ENCODE measurements at regions not wholly inside any gene's neighbourhood (a gene's known extent, or its start where the extent isn't known, plus 50 kb on each side); places are given as distances from the start of the nearest gene placed in this dataset.

DNA sequence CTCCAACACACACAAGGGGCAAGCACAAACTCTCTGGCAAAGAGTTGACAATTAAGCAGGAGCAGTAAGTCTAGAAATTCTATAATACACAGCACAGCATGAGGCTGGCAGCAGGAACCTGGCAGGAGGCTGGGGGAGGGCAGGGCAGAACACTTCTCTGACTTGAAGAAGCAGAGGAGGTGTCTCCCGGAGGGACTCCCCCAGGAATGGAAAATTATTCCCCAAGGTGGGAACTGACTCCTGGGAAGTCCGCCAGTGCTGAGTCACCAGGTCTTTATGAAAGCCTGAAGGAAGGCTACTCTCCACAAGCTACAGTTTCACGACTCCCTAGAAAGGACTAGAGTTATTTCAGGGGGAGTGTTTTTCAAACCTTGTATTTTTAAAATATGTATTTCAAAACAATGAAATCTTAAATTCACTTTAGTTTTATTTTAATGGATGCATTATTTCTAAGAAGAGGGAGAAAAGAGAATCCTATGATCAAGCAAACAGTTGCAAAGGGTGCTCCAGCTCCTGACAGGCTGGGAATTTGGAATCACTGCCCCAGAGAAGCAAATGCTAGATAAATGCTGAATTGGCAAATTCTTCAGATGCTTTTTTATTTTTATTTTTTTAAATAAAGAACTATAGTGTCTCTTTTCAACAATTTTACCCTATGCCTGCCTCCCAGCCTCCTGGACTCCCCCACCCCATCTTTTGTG lies 192.8 kb downstream of the LY86 start:
- Mint-ChIP-seq H3K27ac (no peak overlapping the region), H3K27me3 (ENCODE audit: low read depth) (peaks cover 3% of the 10 kb centered on the region), H3K4me1 (peaks cover 25% of the 10 kb centered on the region), H3K9me3 (peaks cover 11% of the 10 kb centered on the region), H3K4me3 (no peak overlapping the region), H3K36me3 (peaks cover under 1% of the 10 kb centered on the region)
- TF ChIP-seq, protein P1, sequence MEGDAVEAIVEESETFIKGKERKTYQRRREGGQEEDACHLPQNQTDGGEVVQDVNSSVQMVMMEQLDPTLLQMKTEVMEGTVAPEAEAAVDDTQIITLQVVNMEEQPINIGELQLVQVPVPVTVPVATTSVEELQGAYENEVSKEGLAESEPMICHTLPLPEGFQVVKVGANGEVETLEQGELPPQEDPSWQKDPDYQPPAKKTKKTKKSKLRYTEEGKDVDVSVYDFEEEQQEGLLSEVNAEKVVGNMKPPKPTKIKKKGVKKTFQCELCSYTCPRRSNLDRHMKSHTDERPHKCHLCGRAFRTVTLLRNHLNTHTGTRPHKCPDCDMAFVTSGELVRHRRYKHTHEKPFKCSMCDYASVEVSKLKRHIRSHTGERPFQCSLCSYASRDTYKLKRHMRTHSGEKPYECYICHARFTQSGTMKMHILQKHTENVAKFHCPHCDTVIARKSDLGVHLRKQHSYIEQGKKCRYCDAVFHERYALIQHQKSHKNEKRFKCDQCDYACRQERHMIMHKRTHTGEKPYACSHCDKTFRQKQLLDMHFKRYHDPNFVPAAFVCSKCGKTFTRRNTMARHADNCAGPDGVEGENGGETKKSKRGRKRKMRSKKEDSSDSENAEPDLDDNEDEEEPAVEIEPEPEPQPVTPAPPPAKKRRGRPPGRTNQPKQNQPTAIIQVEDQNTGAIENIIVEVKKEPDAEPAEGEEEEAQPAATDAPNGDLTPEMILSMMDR (IDR thresholded peaks at IDR 0.05; ENCODE audit: unreplicated experiment): no peak
- DNase-seq (ENCODE audit: low spot score in 2 of 2, unreplicated experiment in 2 of 2): no peak

DNA sequence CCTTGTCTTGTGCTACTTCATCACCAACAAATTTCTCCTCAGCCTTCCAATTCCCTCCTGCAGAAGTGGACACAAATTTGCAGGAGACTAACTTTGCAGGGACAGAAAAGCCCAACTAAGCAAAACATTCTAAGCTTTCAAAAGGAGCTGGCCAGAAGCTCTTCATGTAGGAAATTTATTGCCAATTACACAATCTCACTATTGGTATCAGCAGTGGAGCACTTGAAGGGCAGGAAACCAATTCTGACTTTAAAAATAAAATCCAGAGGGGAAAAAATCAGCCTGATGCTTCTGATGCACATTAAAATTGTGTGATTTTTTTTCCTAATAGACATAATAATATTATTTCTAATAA lies 193.3 kb downstream of the LY86 start:
- no peak for DNase-seq (ENCODE audit: low spot score in 2 of 2, unreplicated experiment in 2 of 2)

DNA sequence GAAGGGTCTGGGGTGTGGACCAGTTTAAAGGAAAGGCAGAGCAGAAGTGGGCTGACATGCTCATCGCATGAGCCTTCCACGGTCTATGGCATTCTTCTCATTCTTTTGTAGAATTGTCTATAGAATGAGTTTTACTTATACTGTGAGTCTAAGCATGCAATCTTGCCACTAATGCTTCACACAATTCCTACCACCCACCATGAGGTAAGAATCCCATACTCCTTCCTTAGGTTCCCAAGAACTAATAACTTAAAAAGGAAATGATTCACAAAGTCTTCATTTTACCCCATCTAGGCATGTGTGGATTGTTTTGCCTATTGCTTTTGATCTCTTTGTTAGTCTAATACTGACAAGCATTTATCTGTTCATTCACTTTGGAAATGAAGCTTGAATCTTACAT lies 195.2 kb downstream of the LY86 start:
- Mint-ChIP-seq H3K27me3 (ENCODE audit: low read depth) (peaks cover 3% of the 10 kb centered on the region), H3K27ac (no peak overlapping the region), H3K4me3 (no peak overlapping the region), H3K36me3 (peaks cover 6% of the 10 kb centered on the region), H3K9me3 (peaks cover 10% of the 10 kb centered on the region), H3K4me1 (peaks cover 25% of the 10 kb centered on the region)
- no peak for DNase-seq (ENCODE audit: low spot score in 2 of 2, unreplicated experiment in 2 of 2)
- TF ChIP-seq, protein P1 (IDR thresholded peaks at IDR 0.05; ENCODE audit: unreplicated experiment): no peak

More for the DNA sequence above, 193.3 kb downstream of the LY86 start:
- peaks cover 25% of the 10 kb centered on the region for H3K4me1 Mint-ChIP-seq
- peaks cover 3% of the 10 kb centered on the region for H3K27me3 Mint-ChIP-seq (ENCODE audit: low read depth)
- H3K27ac Mint-ChIP-seq: no peak overlapping the region
- H3K4me3 Mint-ChIP-seq: no peak overlapping the region
- H3K9me3 Mint-ChIP-seq: peaks cover 11% of the 10 kb centered on the region
- peaks cover 3% of the 10 kb centered on the region for H3K36me3 Mint-ChIP-seq
- TF ChIP-seq, protein P1 (IDR thresholded peaks at IDR 0.05; ENCODE audit: unreplicated experiment): no peak

DNA sequence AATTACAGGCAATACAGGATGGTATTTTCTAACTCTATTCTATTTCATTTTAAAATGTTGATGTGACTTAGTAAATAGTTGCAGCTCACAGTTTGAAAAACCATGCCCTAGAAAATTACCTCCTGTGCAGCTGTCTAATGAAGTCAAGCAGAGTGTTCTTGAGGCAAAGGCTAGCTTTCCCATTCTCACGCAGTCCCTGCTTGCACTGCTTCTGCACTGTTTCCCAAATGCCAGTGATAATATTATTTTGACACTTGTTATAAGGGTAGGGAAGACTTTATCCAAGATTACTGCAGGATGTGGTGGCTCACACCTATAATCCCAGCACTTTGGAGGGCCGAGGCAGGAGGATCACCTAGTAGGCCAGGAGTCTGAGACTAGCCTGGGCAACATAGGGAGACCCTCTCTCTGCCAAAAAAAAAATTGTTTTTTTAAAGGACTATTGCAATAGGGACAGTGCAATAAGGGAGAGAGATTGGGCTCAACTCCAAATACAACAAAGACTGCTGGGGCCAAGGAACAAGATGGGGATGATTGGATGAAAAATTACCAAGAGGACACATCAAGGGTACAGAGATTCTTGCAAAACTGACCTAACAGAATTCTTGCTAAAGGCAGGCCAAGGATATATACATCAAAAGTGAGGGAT lies 196.1 kb downstream of the LY86 start:
- H3K4me1 Mint-ChIP-seq: peaks cover 25% of the 10 kb centered on the region
- DNase-seq (ENCODE audit: low spot score in 2 of 2, unreplicated experiment in 2 of 2): no peak

DNA sequence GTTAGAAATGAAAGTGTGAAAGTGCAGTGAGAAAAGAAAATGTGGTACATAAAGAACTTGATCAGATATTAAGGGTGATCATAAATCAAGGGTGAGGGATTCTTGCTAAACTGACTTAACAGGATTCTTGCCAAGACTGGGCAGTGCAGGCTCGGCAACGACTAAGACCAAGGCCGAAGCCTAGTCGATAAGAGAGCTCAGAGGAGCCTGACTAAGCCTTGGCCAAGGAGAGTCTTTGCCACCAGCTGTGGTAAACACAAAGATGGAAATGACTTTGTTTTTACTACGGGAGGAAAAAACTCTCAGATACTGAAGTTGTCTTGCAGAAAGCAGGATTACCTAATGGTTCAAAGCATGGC lies 196.6 kb downstream of the LY86 start:
- TF ChIP-seq, protein P1 (IDR thresholded peaks at IDR 0.05; ENCODE audit: unreplicated experiment): no peak
- H3K27me3 Mint-ChIP-seq (ENCODE audit: low read depth): no peaks in the 10 kb centered on the region
- DNase-seq (ENCODE audit: low spot score in 2 of 2, unreplicated experiment in 2 of 2): no peak
- no peak overlapping the region for H3K27ac Mint-ChIP-seq
- H3K4me1 Mint-ChIP-seq: peaks cover 25% of the 10 kb centered on the region
- H3K9me3 Mint-ChIP-seq: peaks cover 10% of the 10 kb centered on the region
- H3K4me3 Mint-ChIP-seq: no peak overlapping the region
- peaks cover 6% of the 10 kb centered on the region for H3K36me3 Mint-ChIP-seq

More for the DNA sequence above, 196.1 kb downstream of the LY86 start:
- Mint-ChIP-seq H3K9me3 (peaks cover 10% of the 10 kb centered on the region), H3K36me3 (peaks cover 6% of the 10 kb centered on the region), H3K27ac (no peak overlapping the region), H3K4me3 (no peak overlapping the region), H3K27me3 (ENCODE audit: low read depth) (no peaks in the 10 kb centered on the region)
- TF ChIP-seq, protein P1 (IDR thresholded peaks at IDR 0.05; ENCODE audit: unreplicated experiment): no peak
